ENCODE measurements at regions not wholly inside any gene's neighbourhood (a gene's known extent, or its start where the extent isn't known, plus 50 kb on each side); places are given as distances from the start of the nearest gene placed in this dataset.

DNA sequence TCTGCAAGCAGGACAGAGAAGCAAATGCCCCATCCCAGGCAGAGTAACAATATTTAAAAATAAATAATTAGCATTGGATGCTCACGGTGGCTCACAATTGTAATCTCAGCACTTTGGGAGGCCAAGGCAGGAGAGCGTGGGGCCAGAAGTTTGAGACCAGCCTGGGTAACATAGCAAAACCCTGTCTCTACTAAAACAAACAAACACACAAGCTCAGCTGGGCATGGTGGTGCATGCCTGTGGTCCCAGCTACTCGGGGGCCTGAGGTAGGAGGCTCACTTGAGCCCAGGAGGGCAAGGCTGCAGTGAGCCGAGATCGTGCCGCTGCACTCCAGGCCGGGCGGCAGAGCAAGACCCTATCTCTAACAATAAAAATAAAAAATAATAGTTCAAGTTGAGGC, 74.7 kb upstream of the NCOR2 start:
- Mint-ChIP-seq H3K27me3 (ENCODE audit: insufficient read depth, unreplicated experiment) (no peaks in the 10 kb centered on the region), H3K4me1 (ENCODE audit: insufficient read depth, unreplicated experiment) (peaks cover 23% of the 10 kb centered on the region), H3K9me3 (ENCODE audit: unreplicated experiment) (no peaks in the 10 kb centered on the region), H3K36me3 (ENCODE audit: insufficient read depth, unreplicated experiment) (peaks cover 8% of the 10 kb centered on the region), H3K27ac (ENCODE audit: low read depth, unreplicated experiment) (no peak overlapping the region), H3K4me3 (ENCODE audit: unreplicated experiment) (no peak overlapping the region)
- intact Hi-C loops (cut with micrococcal nuclease) = loop anchor here (5.0 kb wide), 1 partner anchor 40 kb away; no protein-coding TSS in a partner anchor
- ChIA-PET CTCF (no interaction called here), POLR2A (interaction anchor here (1.2 kb wide), 1 partner anchor 41 kb away, joined by 4 read pairs; no protein-coding TSS in a partner anchor)
- DNase-seq (ENCODE audit: unreplicated experiment) = no peak
- no TSS peak for BruUV-seq (replicated peaks)
- TF ChIP-seq, protein P1, sequence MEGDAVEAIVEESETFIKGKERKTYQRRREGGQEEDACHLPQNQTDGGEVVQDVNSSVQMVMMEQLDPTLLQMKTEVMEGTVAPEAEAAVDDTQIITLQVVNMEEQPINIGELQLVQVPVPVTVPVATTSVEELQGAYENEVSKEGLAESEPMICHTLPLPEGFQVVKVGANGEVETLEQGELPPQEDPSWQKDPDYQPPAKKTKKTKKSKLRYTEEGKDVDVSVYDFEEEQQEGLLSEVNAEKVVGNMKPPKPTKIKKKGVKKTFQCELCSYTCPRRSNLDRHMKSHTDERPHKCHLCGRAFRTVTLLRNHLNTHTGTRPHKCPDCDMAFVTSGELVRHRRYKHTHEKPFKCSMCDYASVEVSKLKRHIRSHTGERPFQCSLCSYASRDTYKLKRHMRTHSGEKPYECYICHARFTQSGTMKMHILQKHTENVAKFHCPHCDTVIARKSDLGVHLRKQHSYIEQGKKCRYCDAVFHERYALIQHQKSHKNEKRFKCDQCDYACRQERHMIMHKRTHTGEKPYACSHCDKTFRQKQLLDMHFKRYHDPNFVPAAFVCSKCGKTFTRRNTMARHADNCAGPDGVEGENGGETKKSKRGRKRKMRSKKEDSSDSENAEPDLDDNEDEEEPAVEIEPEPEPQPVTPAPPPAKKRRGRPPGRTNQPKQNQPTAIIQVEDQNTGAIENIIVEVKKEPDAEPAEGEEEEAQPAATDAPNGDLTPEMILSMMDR (IDR thresholded peaks at IDR 0.05; ENCODE audit: unreplicated experiment) = no peak

DNA sequence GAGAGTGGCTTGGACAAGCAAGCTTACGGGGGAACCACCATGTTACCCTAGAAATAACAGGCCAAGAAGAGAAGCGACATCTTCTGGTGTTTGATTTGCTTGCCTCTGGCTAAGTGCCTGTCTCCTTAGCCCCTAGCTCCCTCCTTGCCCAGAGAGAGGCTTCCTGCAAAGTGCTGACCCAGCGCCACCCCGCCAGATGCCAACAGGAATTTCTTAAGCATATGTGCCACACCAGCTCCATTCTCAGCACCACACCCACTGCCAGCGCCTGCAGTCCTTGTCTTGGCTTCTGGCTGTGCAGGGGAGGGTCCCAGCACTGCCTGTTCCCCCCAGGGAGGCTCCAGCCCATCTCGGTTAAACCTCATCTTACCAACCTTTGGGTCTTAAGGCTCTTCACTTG, 74.2 kb upstream of the NCOR2 start:
- Mint-ChIP-seq H3K9me3 (ENCODE audit: unreplicated experiment) (no peaks in the 10 kb centered on the region), H3K4me1 (ENCODE audit: insufficient read depth, unreplicated experiment) (peaks cover 27% of the 10 kb centered on the region), H3K4me3 (ENCODE audit: unreplicated experiment) (no peak overlapping the region), H3K27me3 (ENCODE audit: insufficient read depth, unreplicated experiment) (no peaks in the 10 kb centered on the region), H3K36me3 (ENCODE audit: insufficient read depth, unreplicated experiment) (peaks cover 8% of the 10 kb centered on the region), H3K27ac (ENCODE audit: low read depth, unreplicated experiment) (no peak overlapping the region)
- no peak for DNase-seq (ENCODE audit: unreplicated experiment)
- intact Hi-C loops (cut with micrococcal nuclease) = loop anchor here (5.0 kb wide), 1 partner anchor 41 kb away; no protein-coding TSS in a partner anchor
- ChIA-PET POLR2A (interaction anchor here (1.0 to 2.3 kb wide), 3 partner anchors 21 to 44 kb away, joined by 3 to 6 read pairs (median 4); no protein-coding TSS in a partner anchor), CTCF (interaction anchor here (0.9 kb wide), 1 partner anchor 122 kb away, joined by 4 read pairs; no protein-coding TSS in a partner anchor)
- TF ChIP-seq, protein P1 (IDR thresholded peaks at IDR 0.05; ENCODE audit: unreplicated experiment) = no peak
- BruUV-seq (replicated peaks) = no TSS peak

DNA sequence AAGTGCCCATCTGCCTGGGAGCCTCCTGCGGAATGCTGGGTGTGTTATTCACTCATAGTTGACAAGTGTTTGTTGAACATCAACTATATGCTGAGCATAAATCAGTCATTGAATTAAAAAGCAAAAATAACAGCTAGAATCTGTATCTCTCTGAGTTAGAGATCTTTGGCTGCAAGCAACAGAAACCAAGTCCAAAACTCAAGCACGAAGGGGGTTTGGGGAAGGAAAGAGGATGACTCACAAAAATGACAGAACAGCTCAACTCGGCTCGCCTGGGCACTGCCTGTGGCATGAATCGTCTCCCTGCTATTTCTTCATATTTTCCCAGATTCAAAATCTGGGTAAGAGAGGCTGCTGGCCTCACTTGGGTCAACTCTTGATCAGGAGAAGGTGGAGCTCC, 72.6 kb upstream of the NCOR2 start:
- Mint-ChIP-seq H3K9me3 (ENCODE audit: unreplicated experiment) (peaks cover 6% of the 10 kb centered on the region), H3K36me3 (ENCODE audit: insufficient read depth, unreplicated experiment) (peaks cover 8% of the 10 kb centered on the region), H3K27ac (ENCODE audit: low read depth, unreplicated experiment) (peak overlapping the region; percentile 44), H3K27me3 (ENCODE audit: insufficient read depth, unreplicated experiment) (no peaks in the 10 kb centered on the region), H3K4me3 (ENCODE audit: unreplicated experiment) (no peak overlapping the region), H3K4me1 (ENCODE audit: insufficient read depth, unreplicated experiment) (peaks cover 36% of the 10 kb centered on the region)
- no TSS peak for BruUV-seq (replicated peaks)
- ChIA-PET CTCF (interaction anchor here (0.5 to 1.3 kb wide), 6 partner anchors 9 to 127 kb away, joined by 3 to 5 read pairs (median 4); no protein-coding TSS in a partner anchor), POLR2A (interaction anchor here (0.6 to 2.3 kb wide), 13 partner anchors 8 to 269 kb away, joined by 3 to 7 read pairs (median 3); no protein-coding TSS in a partner anchor)
- DNase-seq (ENCODE audit: unreplicated experiment) = peak; percentile 89
- TF ChIP-seq, protein P1 (IDR thresholded peaks at IDR 0.05; ENCODE audit: unreplicated experiment) = no peak
- intact Hi-C loops (cut with micrococcal nuclease) = loop anchor here (5.0 kb wide), 1 partner anchor 42 kb away; no protein-coding TSS in a partner anchor

DNA sequence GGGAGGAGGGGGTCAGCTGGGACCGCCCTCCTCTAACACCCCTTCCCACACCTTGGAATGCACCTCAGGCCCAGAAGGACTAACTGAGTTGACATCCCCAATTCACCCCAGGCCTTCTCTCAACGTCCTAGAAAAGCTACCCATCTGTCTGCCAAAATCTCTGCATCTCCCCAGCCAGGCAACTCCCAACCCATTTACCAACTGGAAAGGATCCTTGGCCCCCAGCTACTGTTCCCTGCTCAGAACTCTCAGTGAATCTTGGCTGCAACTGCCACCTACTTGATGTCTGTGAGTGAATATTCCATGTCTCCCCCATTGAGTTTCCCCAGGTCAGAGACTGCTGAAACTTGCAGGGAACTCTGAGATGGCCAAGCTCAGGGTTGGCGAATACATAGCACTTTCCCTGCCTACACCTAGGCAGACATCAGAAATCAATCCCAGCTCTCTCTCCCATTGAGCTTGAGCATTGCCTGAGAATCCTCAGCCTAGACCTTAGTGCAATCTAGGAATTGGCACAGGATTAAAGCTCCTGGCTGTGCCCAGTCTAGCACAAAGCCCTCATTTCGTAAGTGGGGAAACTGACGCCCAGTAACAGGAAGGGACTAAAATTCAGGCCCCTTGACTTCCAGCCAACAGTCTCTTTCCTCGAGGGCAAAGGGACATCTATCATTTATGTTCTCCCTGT, 71.9 kb upstream of the NCOR2 start:
- no peak overlapping the region for H3K4me3 Mint-ChIP-seq (ENCODE audit: unreplicated experiment)
- H3K4me1 Mint-ChIP-seq (ENCODE audit: insufficient read depth, unreplicated experiment) = peaks cover 36% of the 10 kb centered on the region
- ChIA-PET POLR2A (interaction anchor here (0.6 to 2.3 kb wide), 8 partner anchors 9 to 275 kb away, joined by 3 to 6 read pairs (median 4); partner anchors contain the start of gene UBC), CTCF (interaction anchor here (0.6 to 2.7 kb wide), 5 partner anchors 46 to 268 kb away, joined by 3 to 8 read pairs (median 4); no protein-coding TSS in a partner anchor)
- TF ChIP-seq, protein P1 (IDR thresholded peaks at IDR 0.05; ENCODE audit: unreplicated experiment) = no peak
- H3K27ac Mint-ChIP-seq (ENCODE audit: low read depth, unreplicated experiment) = peak overlapping the region; percentile 44
- no peaks in the 10 kb centered on the region for H3K27me3 Mint-ChIP-seq (ENCODE audit: insufficient read depth, unreplicated experiment)
- peaks cover 6% of the 10 kb centered on the region for H3K9me3 Mint-ChIP-seq (ENCODE audit: unreplicated experiment)
- peak; percentile 72 for DNase-seq (ENCODE audit: unreplicated experiment)
- peaks cover 8% of the 10 kb centered on the region for H3K36me3 Mint-ChIP-seq (ENCODE audit: insufficient read depth, unreplicated experiment)
- BruUV-seq (replicated peaks) = no TSS peak
- intact Hi-C loops (cut with micrococcal nuclease) = no loop called here

All from MCF 10A (cell line).